ENCODE measurements at regions not wholly inside any gene's neighbourhood (a gene's known extent, or its start where the extent isn't known, plus 50 kb on each side); places are given as distances from the start of the nearest gene placed in this dataset.

DNA sequence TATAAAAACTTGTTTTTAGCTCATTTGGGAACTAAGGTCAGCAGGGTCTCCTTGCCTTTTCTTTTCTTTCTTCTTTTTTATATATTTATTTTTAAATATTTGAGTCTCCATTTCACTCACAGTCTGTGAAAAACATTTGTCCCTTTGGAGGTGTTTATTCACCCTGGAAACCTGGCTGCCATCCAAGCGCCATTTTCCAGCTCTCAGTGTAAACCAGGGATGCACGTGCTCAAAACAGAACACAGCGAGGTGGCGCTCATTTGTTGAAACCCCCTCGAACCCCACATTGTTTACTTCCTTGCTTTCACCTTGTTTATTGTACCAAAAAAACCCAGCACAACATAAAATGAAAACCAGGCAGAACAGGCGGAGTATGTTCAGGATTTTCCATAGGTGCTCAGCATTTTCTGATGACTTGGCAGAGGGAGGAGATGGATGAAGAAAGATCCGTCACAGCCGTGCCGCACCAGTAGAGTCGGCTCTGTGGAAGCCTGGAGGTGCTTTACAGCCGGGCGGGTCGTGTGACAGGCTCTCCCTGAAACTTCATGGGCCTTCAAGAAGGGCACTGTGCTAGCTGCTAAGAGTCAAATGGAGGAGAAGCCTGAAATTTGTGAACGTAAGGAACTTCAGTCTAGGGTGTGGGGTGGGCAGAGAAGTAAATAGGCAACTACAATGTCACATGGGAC, 284.4 kb downstream of the FOXL1 start:
- H3K4me3 ChIP-seq, result no peak overlapping the region
- no peaks in the 10 kb centered on the region for H3K9me3 ChIP-seq
- no peak for ATAC-seq
- WGBS (ENCODE audit: missing lambda C conversion rate), result 64% methylated on average over 14 of the region's 14 CpGs
- no peak for DNase-seq (ENCODE audit: low read depth in 1 of 2, low spot score in 1 of 2)
- H3K4me1 ChIP-seq, result no peaks in the 10 kb centered on the region
- TF ChIP-seq, protein P1, sequence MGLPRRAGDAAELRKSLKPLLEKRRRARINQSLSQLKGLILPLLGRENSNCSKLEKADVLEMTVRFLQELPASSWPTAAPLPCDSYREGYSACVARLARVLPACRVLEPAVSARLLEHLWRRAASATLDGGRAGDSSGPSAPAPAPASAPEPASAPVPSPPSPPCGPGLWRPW (IDR thresholded peaks at IDR 0.05), result no peak
- no peak for TF ChIP-seq MAFK (IDR thresholded peaks at IDR 0.05; ENCODE audit: partially characterized antibody)
- TF ChIP-seq, protein P2, sequence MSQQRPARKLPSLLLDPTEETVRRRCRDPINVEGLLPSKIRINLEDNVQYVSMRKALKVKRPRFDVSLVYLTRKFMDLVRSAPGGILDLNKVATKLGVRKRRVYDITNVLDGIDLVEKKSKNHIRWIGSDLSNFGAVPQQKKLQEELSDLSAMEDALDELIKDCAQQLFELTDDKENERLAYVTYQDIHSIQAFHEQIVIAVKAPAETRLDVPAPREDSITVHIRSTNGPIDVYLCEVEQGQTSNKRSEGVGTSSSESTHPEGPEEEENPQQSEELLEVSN (IDR thresholded peaks at IDR 0.05; ENCODE audit: borderline replicate concordance, low read depth), result no peak
- no peak for TF ChIP-seq RNF2 (IDR thresholded peaks at IDR 0.05; ENCODE audit: borderline replicate concordance, low read depth)
- TF ChIP-seq FOSL2 (IDR thresholded peaks at IDR 0.05), result no peak
- no peak for TF ChIP-seq FOSL2 (CRISPR knock-in tag; IDR thresholded peaks at IDR 0.05)
- TF ChIP-seq EHF (CRISPR knock-in tag; IDR thresholded peaks at IDR 0.05), result no peak
- TF ChIP-seq, protein P3, sequence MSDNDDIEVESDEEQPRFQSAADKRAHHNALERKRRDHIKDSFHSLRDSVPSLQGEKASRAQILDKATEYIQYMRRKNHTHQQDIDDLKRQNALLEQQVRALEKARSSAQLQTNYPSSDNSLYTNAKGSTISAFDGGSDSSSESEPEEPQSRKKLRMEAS (IDR thresholded peaks at IDR 0.05), result no peak
- no peak for TF ChIP-seq BHLHE40 (IDR thresholded peaks at IDR 0.05; ENCODE audit: low read depth, low read length)
- no peak for TF ChIP-seq KDM1A (IDR thresholded peaks at IDR 0.05; ENCODE audit: low read depth)
- TF ChIP-seq EP300 (IDR thresholded peaks at IDR 0.05), result no peak
- TF ChIP-seq HOXB5 (CRISPR knock-in tag; IDR thresholded peaks at IDR 0.05), result no peak
- TF ChIP-seq, protein P4, sequence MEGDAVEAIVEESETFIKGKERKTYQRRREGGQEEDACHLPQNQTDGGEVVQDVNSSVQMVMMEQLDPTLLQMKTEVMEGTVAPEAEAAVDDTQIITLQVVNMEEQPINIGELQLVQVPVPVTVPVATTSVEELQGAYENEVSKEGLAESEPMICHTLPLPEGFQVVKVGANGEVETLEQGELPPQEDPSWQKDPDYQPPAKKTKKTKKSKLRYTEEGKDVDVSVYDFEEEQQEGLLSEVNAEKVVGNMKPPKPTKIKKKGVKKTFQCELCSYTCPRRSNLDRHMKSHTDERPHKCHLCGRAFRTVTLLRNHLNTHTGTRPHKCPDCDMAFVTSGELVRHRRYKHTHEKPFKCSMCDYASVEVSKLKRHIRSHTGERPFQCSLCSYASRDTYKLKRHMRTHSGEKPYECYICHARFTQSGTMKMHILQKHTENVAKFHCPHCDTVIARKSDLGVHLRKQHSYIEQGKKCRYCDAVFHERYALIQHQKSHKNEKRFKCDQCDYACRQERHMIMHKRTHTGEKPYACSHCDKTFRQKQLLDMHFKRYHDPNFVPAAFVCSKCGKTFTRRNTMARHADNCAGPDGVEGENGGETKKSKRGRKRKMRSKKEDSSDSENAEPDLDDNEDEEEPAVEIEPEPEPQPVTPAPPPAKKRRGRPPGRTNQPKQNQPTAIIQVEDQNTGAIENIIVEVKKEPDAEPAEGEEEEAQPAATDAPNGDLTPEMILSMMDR (IDR thresholded peaks at IDR 0.05), result no peak
- no peak for TF ChIP-seq NFE2L2 (conservative IDR thresholded peaks at IDR 0.05; ENCODE audit: low read length)
- no peak for TF ChIP-seq RAD21 (conservative IDR thresholded peaks at IDR 0.05 in 1 of 2, IDR thresholded peaks at IDR 0.05 in 1 of 2)
- no peak for TF ChIP-seq RFX5 (IDR thresholded peaks at IDR 0.05)
- no peak for TF ChIP-seq ZC3H11A (IDR thresholded peaks at IDR 0.05)
- TF ChIP-seq HOXB13 (CRISPR knock-in tag; IDR thresholded peaks at IDR 0.05; ENCODE audit: low read depth), result no peak
- TF ChIP-seq, protein P5, sequence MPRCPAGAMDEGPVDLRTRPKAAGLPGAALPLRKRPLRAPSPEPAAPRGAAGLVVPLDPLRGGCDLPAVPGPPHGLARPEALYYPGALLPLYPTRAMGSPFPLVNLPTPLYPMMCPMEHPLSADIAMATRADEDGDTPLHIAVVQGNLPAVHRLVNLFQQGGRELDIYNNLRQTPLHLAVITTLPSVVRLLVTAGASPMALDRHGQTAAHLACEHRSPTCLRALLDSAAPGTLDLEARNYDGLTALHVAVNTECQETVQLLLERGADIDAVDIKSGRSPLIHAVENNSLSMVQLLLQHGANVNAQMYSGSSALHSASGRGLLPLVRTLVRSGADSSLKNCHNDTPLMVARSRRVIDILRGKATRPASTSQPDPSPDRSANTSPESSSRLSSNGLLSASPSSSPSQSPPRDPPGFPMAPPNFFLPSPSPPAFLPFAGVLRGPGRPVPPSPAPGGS (IDR thresholded peaks at IDR 0.05), result no peak
- H3K27ac ChIP-seq, result no peak overlapping the region
- no peak for FAIRE-seq
- ChIA-PET CTCF (no interaction called here), POLR2A (no interaction called here)
- H3K4me2 ChIP-seq, result no peak overlapping the region

DNA sequence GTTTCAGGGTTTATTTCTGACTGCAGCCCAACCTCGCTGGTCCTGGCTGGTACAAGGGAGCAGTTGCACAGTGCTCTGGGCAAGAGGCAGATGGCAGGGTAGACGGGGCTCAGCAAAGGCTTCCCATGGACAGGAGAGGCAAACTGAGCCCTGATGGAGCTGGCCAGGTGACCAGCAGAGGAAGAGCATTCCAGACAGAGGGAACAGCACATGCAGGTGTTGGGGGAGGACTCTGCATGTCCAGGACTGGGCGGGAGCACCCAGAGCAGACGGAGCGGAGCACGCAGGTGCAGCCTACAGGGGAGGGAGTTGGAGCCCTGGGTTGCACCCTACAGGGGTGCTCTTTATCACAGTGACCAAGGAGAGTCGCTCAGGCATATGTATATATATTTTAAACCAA, 285.3 kb downstream of the FOXL1 start:
- H3K4me2 ChIP-seq, result no peak overlapping the region
- H3K4me3 ChIP-seq, result no peak overlapping the region
- ChIA-PET CTCF (interaction anchor here (0.7 kb wide), 1 partner anchor 199 kb away, joined by 3 read pairs; no protein-coding TSS in a partner anchor), POLR2A (no interaction called here)
- no peak for FAIRE-seq
- H3K27ac ChIP-seq, result no peak overlapping the region
- DNase-seq (ENCODE audit: low read depth in 1 of 2, low spot score in 1 of 2), result no peak
- H3K4me1 ChIP-seq, result no peaks in the 10 kb centered on the region
- 69% methylated on average over 7 of the region's 7 CpGs for WGBS (ENCODE audit: missing lambda C conversion rate)
- H3K9me3 ChIP-seq, result no peaks in the 10 kb centered on the region
- TF ChIP-seq MAFK (IDR thresholded peaks at IDR 0.05; ENCODE audit: partially characterized antibody) (no peak), FOXS1 (CRISPR knock-in tag; IDR thresholded peaks at IDR 0.05) (no peak), ZSCAN20 (CRISPR knock-in tag; IDR thresholded peaks at IDR 0.05) (no peak), GATA3 (IDR thresholded peaks at IDR 0.05; ENCODE audit: borderline replicate concordance) (no peak), FOSB (CRISPR knock-in tag; IDR thresholded peaks at IDR 0.05) (no peak), JUNB (IDR thresholded peaks at IDR 0.05) (no peak), POLR2AphosphoS2 (conservative IDR thresholded peaks at IDR 0.05; ENCODE audit: low read length) (no peak), SMC3 (IDR thresholded peaks at IDR 0.05) (no peak), CHD2 (IDR thresholded peaks at IDR 0.05; ENCODE audit: low read length, partially characterized antibody) (no peak), CEBPB (IDR thresholded peaks at IDR 0.05) (no peak), FOSL2 (IDR thresholded peaks at IDR 0.05) (no peak), FOSL2 (CRISPR knock-in tag; IDR thresholded peaks at IDR 0.05) (no peak), RAD21 (conservative IDR thresholded peaks at IDR 0.05 in 1 of 2, IDR thresholded peaks at IDR 0.05 in 1 of 2) (no peak), NPAS2 (CRISPR knock-in tag; IDR thresholded peaks at IDR 0.05; ENCODE audit: borderline replicate concordance) (no peak), CBX8 (IDR thresholded peaks at IDR 0.05) (no peak)
- TF ChIP-seq, protein P6, sequence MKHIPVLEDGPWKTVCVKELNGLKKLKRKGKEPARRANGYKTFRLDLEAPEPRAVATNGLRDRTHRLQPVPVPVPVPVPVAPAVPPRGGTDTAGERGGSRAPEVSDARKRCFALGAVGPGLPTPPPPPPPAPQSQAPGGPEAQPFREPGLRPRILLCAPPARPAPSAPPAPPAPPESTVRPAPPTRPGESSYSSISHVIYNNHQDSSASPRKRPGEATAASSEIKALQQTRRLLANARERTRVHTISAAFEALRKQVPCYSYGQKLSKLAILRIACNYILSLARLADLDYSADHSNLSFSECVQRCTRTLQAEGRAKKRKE (CRISPR knock-in tag; IDR thresholded peaks at IDR 0.05; ENCODE audit: low read depth), result no peak
- TF ChIP-seq, protein P1 (IDR thresholded peaks at IDR 0.05), result no peak
- no peak for ATAC-seq

Measured in A549 (cell line).